ENCODE measurements at regions not wholly inside any gene's neighbourhood (a gene's known extent, or its start where the extent isn't known, plus 50 kb on each side); places are given as distances from the start of the nearest gene placed in this dataset.

DNA sequence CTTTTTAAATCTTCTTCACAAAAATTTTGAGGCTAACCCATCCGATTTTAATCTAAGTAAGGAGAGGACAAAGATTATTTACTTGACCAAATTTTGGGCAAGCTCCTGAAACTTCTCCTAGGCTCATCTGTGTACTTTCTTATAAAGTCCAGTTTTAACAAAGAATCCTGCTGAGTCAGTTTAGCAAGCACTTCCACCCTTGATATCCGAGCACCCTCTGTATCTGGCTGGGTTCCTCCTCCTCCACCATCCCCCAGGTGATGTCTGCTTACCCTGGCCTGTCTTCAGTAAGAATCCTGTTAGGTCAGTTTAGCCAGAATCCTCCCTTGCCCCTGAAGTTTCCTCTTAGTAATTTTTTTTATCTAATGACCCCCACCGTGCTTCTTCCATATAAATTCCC, 140.5 kb downstream of the PHLDA1 start:
- TF ChIP-seq, protein P1, sequence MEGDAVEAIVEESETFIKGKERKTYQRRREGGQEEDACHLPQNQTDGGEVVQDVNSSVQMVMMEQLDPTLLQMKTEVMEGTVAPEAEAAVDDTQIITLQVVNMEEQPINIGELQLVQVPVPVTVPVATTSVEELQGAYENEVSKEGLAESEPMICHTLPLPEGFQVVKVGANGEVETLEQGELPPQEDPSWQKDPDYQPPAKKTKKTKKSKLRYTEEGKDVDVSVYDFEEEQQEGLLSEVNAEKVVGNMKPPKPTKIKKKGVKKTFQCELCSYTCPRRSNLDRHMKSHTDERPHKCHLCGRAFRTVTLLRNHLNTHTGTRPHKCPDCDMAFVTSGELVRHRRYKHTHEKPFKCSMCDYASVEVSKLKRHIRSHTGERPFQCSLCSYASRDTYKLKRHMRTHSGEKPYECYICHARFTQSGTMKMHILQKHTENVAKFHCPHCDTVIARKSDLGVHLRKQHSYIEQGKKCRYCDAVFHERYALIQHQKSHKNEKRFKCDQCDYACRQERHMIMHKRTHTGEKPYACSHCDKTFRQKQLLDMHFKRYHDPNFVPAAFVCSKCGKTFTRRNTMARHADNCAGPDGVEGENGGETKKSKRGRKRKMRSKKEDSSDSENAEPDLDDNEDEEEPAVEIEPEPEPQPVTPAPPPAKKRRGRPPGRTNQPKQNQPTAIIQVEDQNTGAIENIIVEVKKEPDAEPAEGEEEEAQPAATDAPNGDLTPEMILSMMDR (CRISPR knock-in tag; IDR thresholded peaks at IDR 0.05) = no peak
- TF ChIP-seq DNMT1 (CRISPR knock-in tag; IDR thresholded peaks at IDR 0.05) (no peak), ZNF263 (CRISPR knock-in tag; IDR thresholded peaks at IDR 0.05) (no peak), RFX5 (IDR thresholded peaks at IDR 0.05; ENCODE audit: low read depth, low read length) (no peak), ZNF607 (CRISPR knock-in tag; IDR thresholded peaks at IDR 0.05; ENCODE audit: borderline replicate concordance) (no peak), MEIS1 (CRISPR knock-in tag; IDR thresholded peaks at IDR 0.05; ENCODE audit: borderline replicate concordance) (no peak), MYNN (CRISPR knock-in tag; IDR thresholded peaks at IDR 0.05; ENCODE audit: low read depth) (no peak), PAF1 (CRISPR knock-in tag; IDR thresholded peaks at IDR 0.05) (no peak), SOX6 (IDR thresholded peaks at IDR 0.05) (no peak), SOX6 (CRISPR knock-in tag; IDR thresholded peaks at IDR 0.05) (no peak), POLR2A (IDR thresholded peaks at IDR 0.05; ENCODE audit: insufficient read depth in 1 of 2, low read depth in 2 of 2, low read length in 2 of 2) (no peak)
- TF ChIP-seq, protein P2, sequence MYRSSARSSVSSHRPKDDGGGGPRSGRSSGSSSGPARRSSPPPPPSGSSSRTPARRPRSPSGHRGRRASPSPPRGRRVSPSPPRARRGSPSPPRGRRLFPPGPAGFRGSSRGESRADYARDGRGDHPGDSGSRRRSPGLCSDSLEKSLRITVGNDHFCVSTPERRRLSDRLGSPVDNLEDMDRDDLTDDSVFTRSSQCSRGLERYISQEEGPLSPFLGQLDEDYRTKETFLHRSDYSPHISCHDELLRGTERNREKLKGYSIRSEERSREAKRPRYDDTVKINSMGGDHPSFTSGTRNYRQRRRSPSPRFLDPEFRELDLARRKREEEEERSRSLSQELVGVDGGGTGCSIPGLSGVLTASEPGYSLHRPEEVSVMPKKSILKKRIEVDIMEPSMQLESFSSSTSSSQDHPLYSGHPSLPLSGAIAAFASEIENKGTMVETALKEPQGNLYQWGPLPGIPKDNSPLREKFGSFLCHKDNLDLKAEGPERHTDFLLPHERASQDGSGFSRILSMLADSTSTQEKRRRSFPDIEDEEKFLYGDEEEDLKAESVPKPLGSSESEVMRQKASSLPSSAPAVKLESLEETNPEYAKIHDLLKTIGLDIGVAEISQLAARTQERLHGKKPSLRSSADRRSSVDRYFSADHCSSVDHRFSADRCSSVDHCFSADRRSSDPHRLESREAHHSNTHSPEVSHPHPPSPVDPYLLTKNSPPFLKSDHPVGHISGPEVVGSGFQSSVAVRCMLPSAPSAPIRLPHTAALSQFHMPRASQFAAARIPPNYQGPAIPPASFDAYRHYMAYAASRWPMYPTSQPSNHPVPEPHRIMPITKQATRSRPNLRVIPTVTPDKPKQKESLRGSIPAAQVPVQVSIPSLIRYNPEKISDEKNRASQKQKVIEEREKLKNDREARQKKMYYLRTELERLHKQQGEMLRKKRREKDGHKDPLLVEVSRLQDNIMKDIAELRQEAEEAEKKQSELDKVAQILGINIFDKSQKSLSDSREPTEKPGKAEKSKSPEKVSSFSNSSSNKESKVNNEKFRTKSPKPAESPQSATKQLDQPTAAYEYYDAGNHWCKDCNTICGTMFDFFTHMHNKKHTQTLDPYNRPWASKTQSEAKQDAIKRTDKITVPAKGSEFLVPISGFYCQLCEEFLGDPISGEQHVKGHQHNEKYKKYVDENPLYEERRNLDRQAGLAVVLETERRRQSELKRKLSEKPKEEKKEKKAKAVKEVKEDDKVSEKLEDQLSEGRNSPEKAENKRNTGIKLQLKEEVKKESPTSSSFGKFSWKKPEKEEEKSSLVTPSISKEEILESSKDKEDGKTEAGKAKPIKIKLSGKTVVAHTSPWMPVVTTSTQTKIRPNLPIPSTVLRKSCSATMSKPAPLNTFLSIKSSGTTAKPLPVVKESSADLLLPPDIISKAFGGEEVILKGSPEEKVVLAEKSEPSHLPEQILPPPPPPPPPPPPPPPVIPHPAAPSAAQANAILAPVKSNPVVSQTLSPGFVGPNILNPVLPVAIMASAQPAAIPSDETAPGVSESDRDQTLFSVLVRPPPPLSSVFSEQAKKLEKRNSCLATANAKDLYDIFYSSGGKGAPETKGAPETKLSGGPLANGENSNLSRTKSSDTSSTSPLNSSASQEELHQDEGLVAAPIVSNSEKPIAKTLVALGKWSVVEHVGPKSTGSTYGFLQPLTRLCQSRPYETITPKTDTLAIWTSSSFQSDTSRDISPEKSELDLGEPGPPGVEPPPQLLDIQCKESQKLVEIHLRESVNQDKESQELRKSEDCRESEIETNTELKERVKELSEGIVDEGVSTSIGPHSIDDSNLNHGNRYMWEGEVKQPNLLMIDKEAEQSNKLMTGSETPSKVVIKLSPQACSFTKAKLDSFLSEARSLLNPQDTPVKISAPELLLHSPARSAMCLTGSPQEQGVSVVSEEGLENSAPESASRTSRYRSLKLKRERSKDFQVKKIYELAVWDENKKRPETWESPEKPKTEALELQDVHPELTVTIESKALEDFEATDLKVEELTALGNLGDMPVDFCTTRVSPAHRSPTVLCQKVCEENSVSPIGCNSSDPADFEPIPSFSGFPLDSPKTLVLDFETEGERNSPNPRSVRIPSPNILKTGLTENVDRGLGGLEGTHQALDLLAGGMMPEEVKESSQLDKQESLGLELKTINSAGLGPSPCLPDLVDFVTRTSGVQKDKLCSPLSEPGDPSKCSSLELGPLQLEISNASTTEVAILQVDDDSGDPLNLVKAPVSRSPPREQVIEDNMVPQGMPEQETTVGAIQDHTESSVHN (CRISPR knock-in tag; IDR thresholded peaks at IDR 0.05) = no peak
- TF ChIP-seq, protein P3, sequence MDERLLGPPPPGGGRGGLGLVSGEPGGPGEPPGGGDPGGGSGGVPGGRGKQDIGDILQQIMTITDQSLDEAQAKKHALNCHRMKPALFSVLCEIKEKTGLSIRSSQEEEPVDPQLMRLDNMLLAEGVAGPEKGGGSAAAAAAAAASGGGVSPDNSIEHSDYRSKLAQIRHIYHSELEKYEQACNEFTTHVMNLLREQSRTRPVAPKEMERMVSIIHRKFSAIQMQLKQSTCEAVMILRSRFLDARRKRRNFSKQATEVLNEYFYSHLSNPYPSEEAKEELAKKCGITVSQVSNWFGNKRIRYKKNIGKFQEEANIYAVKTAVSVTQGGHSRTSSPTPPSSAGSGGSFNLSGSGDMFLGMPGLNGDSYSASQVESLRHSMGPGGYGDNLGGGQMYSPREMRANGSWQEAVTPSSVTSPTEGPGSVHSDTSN (CRISPR knock-in tag; IDR thresholded peaks at IDR 0.05) = no peak
